Activated B cell treated with CpG ODN at 0.5 μM for 24 hours (primary cell): ENCODE measurements at regions not wholly inside any gene's neighbourhood (a gene's known extent, or its start where the extent isn't known, plus 50 kb on each side); places are given as distances from the start of the nearest gene placed in this dataset.

Source experiments
- ATAC-seq: fragments of 200-7000 bp; cut with Tn5 transposase; one replicate; pipeline ENCODE4 v1.10.0; 2021; ENCODE audit warnings: low read depth, mild to moderate bottlenecking, moderate library complexity
- CTCF ChIA-PET: fragments of 350-600 bp; sonication (Branson Sonifier 250); formaldehyde crosslinking; loops from one replicate; lab custom pipeline; 2021; ENCODE audit warnings: antibody characterized with exemption; lab: Charles Lee
- POLR2A ChIA-PET: fragments of 350-600 bp; sonication (Branson Sonifier 250); formaldehyde crosslinking; loops from one replicate; lab custom pipeline; 2021; ENCODE audit warnings: antibody characterized with exemption; lab: Charles Lee
- DNase-seq: peaks from one replicate; pipeline ENCODE4 v3.0.0; 2022
- H3K27ac Mint-ChIP-seq: one replicate; pipeline ENCODE4 v1.8.0; 2020; ENCODE audit warnings: mixed read lengths
- H3K27me3 Mint-ChIP-seq: one replicate; pipeline ENCODE4 v1.8.0; 2021; ENCODE audit warnings: mixed read lengths
- H3K36me3 Mint-ChIP-seq: one replicate; pipeline ENCODE4 v1.8.0; 2021; ENCODE audit warnings: low read depth, mixed read lengths
- H3K4me1 Mint-ChIP-seq: one replicate; pipeline ENCODE4 v1.8.0; 2021; ENCODE audit warnings: mixed read lengths
- H3K4me3 Mint-ChIP-seq: one replicate; pipeline ENCODE4 v1.8.0; 2020; ENCODE audit warnings: mild to moderate bottlenecking, mixed read lengths
- H3K9me3 Mint-ChIP-seq: one replicate; pipeline ENCODE4 v1.8.0; 2020; ENCODE audit warnings: mixed read lengths
- intact Hi-C: fragments of 100-400 bp; cut with micrococcal nuclease; formaldehyde crosslinking; loops from one replicate; pipeline ENCODE4 v1.15.1; 2024
- TF ChIP-seq, protein P1 (sequence below): fragments of 200-600 bp; IDR thresholded peaks from one replicate; pipeline ENCODE4 v1.8.0; 2022; ENCODE audit warnings: antibody characterized with exemption, mild to moderate bottlenecking

DNA sequence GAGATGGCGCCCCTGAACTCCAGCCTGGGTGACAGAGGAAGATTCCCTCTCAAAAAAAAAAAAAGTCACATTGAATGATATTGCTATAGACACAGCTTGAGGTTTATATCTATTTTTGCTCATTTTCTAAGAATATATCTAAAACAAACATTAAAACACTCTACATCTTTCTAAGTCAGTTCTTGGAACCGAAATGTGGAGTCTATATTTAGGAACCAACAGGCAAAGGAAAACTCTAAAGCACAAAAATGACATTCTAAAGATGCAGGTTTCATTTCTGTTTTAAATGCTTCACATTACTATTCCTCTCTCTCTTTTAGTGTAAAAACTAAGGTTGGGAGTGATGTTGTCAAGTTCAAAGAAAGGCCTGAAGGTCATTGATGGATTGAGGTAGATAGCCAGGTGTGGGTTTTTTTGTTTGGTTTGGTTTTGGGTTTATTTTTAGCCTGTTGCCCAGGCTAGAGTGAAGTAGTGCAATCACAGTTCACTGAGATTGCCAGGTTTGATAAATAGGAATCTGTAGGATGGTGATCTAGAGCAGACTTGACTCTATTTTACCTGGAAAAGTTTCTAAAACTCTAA lies 194.0 kb upstream of the RBBP8 start:
- no peaks in the 10 kb centered on the region for H3K36me3 Mint-ChIP-seq
- intact Hi-C loops, result no loop called here
- H3K27me3 Mint-ChIP-seq, result peaks cover 6% of the 10 kb centered on the region
- DNase-seq, result no peak
- TF ChIP-seq, protein P1, sequence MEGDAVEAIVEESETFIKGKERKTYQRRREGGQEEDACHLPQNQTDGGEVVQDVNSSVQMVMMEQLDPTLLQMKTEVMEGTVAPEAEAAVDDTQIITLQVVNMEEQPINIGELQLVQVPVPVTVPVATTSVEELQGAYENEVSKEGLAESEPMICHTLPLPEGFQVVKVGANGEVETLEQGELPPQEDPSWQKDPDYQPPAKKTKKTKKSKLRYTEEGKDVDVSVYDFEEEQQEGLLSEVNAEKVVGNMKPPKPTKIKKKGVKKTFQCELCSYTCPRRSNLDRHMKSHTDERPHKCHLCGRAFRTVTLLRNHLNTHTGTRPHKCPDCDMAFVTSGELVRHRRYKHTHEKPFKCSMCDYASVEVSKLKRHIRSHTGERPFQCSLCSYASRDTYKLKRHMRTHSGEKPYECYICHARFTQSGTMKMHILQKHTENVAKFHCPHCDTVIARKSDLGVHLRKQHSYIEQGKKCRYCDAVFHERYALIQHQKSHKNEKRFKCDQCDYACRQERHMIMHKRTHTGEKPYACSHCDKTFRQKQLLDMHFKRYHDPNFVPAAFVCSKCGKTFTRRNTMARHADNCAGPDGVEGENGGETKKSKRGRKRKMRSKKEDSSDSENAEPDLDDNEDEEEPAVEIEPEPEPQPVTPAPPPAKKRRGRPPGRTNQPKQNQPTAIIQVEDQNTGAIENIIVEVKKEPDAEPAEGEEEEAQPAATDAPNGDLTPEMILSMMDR, result no peak
- peaks cover 3% of the 10 kb centered on the region for H3K4me1 Mint-ChIP-seq
- peaks cover 4% of the 10 kb centered on the region for H3K9me3 Mint-ChIP-seq
- no peak overlapping the region for H3K4me3 Mint-ChIP-seq
- H3K27ac Mint-ChIP-seq, result no peak overlapping the region
- ATAC-seq, result no peak
- CTCF ChIA-PET, result no interaction called here
- POLR2A ChIA-PET, result no interaction called here

DNA sequence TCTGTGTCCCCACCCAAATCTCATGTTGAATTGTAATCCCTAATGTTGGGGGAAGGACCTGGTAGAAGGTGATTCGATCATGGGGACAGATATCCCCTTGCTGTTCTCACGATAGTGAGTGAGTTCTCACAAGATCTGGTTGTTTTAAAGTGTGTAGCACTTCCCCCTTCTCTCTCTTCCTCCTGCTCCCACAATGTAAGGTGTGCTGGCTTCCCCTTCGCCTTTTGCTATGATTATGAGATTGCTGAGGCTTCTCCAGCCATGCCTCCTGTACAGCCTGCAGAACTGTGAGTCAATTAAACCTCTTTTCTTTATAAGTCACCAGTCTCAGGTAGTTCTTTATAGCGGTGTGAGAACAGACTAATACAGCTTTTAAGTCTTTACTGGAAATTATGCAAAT lies 193.3 kb upstream of the RBBP8 start:
- Mint-ChIP-seq H3K27me3 (peaks cover 6% of the 10 kb centered on the region), H3K36me3 (no peaks in the 10 kb centered on the region), H3K27ac (no peak overlapping the region), H3K4me3 (no peak overlapping the region), H3K9me3 (peaks cover 4% of the 10 kb centered on the region), H3K4me1 (peaks cover 3% of the 10 kb centered on the region)
- POLR2A ChIA-PET, result no interaction called here
- ATAC-seq (no peak), DNase-seq (no peak)
- intact Hi-C loops, result no loop called here
- CTCF ChIA-PET, result no interaction called here
- TF ChIP-seq, protein P1, result no peak

DNA sequence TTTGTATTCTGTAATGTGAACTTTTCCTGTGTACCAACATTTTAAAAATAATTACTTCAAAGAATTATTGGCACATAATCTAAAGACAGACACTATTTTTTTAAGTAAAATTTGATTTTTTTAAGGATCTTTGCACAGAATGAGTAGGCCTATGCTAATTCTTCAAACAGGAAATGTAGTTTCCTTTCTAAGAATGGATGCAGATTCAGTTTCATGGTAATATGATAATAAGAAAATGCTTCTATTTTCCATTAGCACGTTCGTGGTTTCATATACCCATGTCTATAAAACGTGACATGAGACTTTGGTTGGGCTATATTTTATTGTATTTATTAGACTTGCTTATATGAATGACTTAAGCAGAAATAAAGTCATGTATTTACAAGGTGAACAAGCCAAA lies 191.8 kb upstream of the RBBP8 start:
- peaks cover 4% of the 10 kb centered on the region for H3K9me3 Mint-ChIP-seq
- peaks cover 3% of the 10 kb centered on the region for H3K4me1 Mint-ChIP-seq
- ChIA-PET POLR2A (no interaction called here), CTCF (no interaction called here)
- DNase-seq, result no peak
- no peak overlapping the region for H3K4me3 Mint-ChIP-seq
- H3K27ac Mint-ChIP-seq, result no peak overlapping the region
- H3K36me3 Mint-ChIP-seq, result no peaks in the 10 kb centered on the region
- TF ChIP-seq, protein P1, result no peak
- intact Hi-C loops, result no loop called here
- peaks cover 6% of the 10 kb centered on the region for H3K27me3 Mint-ChIP-seq
- no peak for ATAC-seq

DNA sequence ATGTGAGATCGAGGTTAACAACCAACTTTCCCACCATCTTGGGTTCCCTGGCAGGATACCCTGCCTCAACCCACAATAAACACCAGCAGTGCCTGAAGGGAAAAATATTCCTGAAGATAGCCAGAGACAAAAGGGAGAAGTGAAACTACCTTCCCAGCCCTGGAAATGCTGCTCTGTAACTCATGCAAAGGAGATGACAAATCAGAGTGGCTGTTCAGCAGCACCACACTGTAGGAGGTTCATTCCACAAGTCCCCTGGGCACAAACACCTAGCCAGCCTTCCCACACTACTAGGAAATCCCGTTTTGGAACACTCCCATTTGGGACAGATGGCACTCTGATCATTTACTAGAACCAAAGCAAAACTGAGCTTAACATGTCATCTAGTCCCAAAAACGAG lies 190.7 kb upstream of the RBBP8 start:
- H3K27me3 Mint-ChIP-seq, result peaks cover 6% of the 10 kb centered on the region
- no peaks in the 10 kb centered on the region for H3K36me3 Mint-ChIP-seq
- no peak for DNase-seq
- peaks cover 4% of the 10 kb centered on the region for H3K9me3 Mint-ChIP-seq
- TF ChIP-seq, protein P1, result no peak
- ATAC-seq, result no peak
- CTCF ChIA-PET, result no interaction called here
- no peak overlapping the region for H3K27ac Mint-ChIP-seq
- H3K4me1 Mint-ChIP-seq, result peaks cover 3% of the 10 kb centered on the region
- intact Hi-C loops, result no loop called here
- POLR2A ChIA-PET, result no interaction called here
- H3K4me3 Mint-ChIP-seq, result no peak overlapping the region

DNA sequence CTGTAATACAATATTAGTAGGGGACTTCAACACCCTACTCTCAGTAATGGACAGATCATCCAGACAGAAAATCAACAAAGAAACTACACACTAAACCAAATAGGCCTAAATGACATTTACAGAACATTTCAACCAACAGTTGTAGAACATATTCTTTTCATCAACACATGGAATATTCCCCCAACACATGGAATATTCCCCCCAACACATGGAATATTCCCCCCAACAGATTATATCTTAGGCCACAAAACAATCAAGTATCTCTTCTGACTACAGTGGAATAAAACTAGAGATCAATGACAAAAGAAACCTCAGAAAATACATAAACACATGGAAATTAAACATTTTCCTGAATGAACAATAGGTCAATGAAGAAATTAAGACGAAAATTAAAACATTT lies 187.2 kb upstream of the RBBP8 start:
- peaks cover 14% of the 10 kb centered on the region for H3K27me3 Mint-ChIP-seq
- POLR2A ChIA-PET, result no interaction called here

More for the DNA sequence above, 187.2 kb upstream of the RBBP8 start:
- DNase-seq (no peak), ATAC-seq (no peak)
- intact Hi-C loops, result no loop called here
- no peak overlapping the region for H3K4me3 Mint-ChIP-seq
- CTCF ChIA-PET, result no interaction called here
- H3K9me3 Mint-ChIP-seq, result peaks cover 7% of the 10 kb centered on the region
- no peak overlapping the region for H3K27ac Mint-ChIP-seq
- H3K4me1 Mint-ChIP-seq, result no peaks in the 10 kb centered on the region
- no peaks in the 10 kb centered on the region for H3K36me3 Mint-ChIP-seq
- TF ChIP-seq, protein P1, result no peak
